ENCODE measurements at regions not wholly inside any gene's neighbourhood (a gene's known extent, or its start where the extent isn't known, plus 50 kb on each side); places are given as distances from the start of the nearest gene placed in this dataset.

DNA sequence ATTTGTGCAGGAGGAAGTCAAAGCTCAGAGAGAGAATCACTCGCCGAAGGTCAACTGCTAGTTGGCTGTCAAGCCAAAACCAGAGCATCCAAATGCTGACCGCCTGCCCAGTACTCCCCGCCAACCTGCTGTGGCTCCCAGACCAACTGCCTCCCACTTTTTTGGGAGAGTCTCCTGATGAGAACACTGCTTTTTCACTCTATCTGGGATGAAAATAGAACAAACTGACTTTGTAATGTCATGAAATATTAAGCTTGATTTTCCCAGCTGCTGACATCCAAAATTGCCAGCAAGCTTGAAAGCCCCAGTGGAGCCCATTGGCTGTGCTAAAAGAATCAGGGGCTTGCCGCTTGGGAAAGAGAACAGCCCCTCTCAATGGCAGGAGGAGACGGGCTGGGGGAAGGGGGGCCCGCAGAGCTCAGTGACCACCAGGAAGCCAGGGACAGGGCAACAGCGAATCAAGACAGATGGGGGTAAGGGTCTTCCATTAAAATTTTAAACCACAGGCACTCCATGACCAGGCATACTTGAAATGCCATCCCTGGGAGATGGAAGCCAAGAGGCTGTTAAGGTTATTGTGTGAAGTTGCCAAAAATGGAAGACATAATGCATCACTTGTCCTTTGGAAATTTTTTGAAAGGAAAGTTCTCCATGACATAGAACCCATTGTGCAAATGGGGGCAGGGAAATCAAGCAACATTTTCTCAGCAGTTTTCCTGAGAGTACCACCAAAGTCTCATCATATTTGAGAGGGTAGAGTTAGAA lies 125.7 kb upstream of the CDH5 start:
- TF ChIP-seq, protein P1, sequence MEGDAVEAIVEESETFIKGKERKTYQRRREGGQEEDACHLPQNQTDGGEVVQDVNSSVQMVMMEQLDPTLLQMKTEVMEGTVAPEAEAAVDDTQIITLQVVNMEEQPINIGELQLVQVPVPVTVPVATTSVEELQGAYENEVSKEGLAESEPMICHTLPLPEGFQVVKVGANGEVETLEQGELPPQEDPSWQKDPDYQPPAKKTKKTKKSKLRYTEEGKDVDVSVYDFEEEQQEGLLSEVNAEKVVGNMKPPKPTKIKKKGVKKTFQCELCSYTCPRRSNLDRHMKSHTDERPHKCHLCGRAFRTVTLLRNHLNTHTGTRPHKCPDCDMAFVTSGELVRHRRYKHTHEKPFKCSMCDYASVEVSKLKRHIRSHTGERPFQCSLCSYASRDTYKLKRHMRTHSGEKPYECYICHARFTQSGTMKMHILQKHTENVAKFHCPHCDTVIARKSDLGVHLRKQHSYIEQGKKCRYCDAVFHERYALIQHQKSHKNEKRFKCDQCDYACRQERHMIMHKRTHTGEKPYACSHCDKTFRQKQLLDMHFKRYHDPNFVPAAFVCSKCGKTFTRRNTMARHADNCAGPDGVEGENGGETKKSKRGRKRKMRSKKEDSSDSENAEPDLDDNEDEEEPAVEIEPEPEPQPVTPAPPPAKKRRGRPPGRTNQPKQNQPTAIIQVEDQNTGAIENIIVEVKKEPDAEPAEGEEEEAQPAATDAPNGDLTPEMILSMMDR (IDR thresholded peaks at IDR 0.05; ENCODE audit: extremely low read depth, missing control alignments), result no peak

DNA sequence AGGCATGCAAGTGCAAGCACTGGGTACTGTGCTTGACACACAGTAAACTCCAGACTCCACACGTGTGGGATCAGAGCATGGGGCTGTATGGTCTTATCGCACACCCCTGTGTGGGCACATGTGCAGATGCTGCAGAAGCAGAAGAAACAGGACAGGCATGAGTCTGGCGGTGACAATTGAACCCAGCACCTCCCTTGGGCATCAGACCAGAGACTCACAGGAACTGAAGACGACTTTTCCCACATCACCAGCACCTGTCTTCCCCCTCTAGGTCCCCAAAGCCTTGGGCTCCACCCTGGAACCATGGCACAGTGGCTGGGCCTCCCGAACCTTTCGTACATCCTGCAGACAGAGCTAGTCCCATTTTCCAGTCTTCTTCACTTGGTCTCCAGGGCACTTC lies 126.4 kb upstream of the CDH5 start:
- TF ChIP-seq, protein P1 (IDR thresholded peaks at IDR 0.05; ENCODE audit: extremely low read depth, missing control alignments), result no peak

More for the DNA sequence above, 125.7 kb upstream of the CDH5 start:
- DNase-seq (ENCODE audit: low spot score), result no peak

DNA sequence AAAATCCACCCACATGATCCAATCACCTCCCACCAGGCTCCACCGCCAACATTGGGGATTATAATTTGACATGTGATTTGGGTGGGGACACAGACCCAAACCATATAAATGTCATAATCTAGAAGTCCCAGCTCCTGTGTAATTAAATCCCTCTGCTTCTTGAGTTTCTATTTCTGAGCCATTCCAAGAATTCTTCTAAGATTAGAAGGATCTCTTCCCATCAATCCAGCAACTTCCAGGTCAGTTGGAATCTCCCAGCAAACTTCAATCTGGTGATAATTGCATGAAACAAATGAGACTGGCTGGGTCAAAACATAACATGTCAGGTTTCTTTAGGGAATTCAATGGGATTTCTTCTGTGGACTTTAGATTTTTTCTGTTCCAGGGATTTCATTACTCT lies 127.8 kb upstream of the CDH5 start:
- DNase-seq (ENCODE audit: low spot score), result no peak
- TF ChIP-seq, protein P1 (IDR thresholded peaks at IDR 0.05; ENCODE audit: extremely low read depth, missing control alignments), result no peak

More for the DNA sequence above, 126.4 kb upstream of the CDH5 start:
- no peak for DNase-seq (ENCODE audit: low spot score)

DNA sequence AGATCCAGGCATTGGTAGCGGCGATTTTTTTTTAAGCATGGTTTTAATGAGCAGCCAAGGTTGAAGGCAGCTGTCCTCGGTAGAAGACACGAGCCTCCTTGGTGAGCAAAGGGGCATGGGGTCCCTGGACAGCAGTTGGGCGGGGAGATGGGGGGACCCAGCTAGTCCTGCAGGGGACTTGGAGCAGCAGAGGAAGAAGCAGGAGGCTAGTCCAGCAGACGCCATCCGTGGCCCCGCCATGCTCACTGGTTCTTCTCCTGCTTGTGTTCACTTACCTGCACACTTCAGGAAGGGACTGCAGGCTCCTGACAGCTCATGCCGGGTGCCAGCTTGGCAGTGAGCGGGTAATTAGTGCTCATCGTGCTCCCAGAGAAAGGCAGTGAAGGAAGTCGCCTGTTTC lies 130.2 kb upstream of the CDH5 start:
- DNase-seq (ENCODE audit: low spot score), result no peak
- TF ChIP-seq, protein P1 (IDR thresholded peaks at IDR 0.05; ENCODE audit: extremely low read depth, missing control alignments), result no peak

DNA sequence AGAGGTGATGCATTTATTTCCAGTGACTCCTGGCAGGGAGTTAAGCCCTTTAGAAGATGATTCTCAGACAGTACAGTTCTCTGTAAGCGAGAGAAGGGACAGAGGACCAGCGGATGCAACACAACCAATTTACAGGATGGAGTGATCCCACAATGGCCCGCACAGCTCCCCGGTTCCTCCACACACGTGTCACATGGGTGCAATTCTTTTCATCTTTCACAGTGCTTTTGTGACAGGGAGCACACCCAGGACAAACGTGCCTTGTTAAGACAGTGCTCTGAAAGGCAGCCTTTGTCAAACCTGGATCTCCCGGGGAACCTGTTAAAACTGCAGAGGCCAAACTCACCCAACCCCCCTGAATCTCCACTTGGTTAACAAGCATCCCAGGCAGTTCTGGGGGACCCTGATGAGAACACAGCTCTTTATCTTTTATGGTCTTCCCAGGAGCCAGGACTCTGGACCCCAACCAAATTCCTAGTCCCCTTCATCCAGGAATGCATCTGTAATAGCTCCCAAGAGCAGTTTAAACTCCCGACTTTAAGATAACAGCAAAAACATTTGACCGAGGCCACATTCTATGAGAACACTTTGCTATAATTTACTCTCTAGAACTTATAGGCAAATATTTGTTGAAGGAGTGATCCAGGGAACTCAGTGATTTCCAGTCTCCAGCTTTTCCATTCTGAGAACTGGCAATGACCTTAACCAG lies 134.9 kb upstream of the CDH5 start:
- TF ChIP-seq, protein P1 (IDR thresholded peaks at IDR 0.05; ENCODE audit: extremely low read depth, missing control alignments), result no peak
- DNase-seq (ENCODE audit: low spot score), result no peak

DNA sequence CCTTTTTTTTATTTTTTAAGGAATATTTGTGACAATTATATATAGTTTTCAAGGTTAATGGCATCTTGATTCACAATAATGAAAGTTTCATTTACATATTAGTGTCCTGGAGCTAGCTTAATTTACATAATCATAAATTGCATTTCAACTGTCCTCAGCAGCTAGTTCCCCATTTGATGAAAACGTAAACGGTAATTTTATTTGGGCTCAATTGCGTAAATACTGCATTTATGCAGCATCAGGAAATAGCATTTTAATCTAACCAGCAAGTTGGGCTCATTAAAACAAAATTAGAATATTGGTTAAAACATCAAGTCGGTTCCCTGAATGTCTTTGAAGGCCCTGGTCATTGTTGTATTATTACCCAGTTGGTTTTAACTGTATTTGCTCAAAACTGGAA lies 136.8 kb upstream of the CDH5 start:
- no peak for DNase-seq (ENCODE audit: low spot score)
- TF ChIP-seq, protein P1 (IDR thresholded peaks at IDR 0.05; ENCODE audit: extremely low read depth, missing control alignments), result no peak

DNA sequence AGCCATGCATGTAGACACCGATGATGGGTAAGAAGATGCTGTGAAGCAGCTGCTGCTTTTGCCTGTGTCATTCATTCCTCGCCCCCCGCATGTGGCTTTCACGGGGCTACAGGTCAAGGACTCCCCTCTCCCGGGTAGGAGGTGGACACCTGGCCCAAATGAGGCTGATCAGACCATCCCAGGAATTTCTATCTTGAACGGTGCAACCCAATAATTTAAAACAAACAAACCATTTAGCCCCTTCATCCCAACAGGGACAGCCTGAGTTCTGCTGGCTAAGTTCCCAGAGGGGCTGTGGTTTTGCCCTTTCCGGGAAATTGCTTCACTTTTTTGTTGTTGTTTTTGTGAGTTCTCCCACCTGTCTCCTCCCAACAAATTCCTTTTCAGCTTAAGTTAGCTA lies 137.7 kb upstream of the CDH5 start:
- DNase-seq (ENCODE audit: low spot score), result no peak
- TF ChIP-seq, protein P1 (IDR thresholded peaks at IDR 0.05; ENCODE audit: extremely low read depth, missing control alignments), result no peak
